HEK293 (cell line): ENCODE measurements at regions not wholly inside any gene's neighbourhood (a gene's known extent, or its start where the extent isn't known, plus 50 kb on each side); places are given as distances from the start of the nearest gene placed in this dataset.

Experiments used
- CTCF ChIA-PET: fragments of 350-600 bp; formaldehyde crosslinking; extraction: SDS; loops from one replicate; lab custom pipeline; 2021; ENCODE audit warnings: antibody characterized with exemption; lab: Yijun Ruan, JAX
- POLR2A ChIA-PET: fragments of 300-600 bp; formaldehyde crosslinking; extraction: SDS; loops from one replicate; lab custom pipeline; 2020; ENCODE audit warnings: antibody characterized with exemption, inconsistent platforms; lab: Yijun Ruan, JAX
- H3K27ac ChIP-seq: fragments of 200-500 bp; sonication (Bioruptor generic); 2 replicates; pipeline ENCODE4 v1.5.1; 2014; ENCODE audit warnings: low read depth, low read length, control low read depth, inconsistent platforms; ENCODE audit errors: extremely low read depth
- H3K36me3 ChIP-seq, 2 experiments: fragments of 200-500 bp in 1 of 2; sonication (Bioruptor generic) in 1 of 2; 1 replicate in 1 of 2; 2 replicates in 1 of 2; pipeline ENCODE4 v1.5.1; 2014 to 2017; ENCODE audit warnings: inconsistent platforms in 2 of 2, low read length in 2 of 2; ENCODE audit not compliant: control insufficient read depth in 2 of 2, insufficient read depth in 1 of 2
- H3K4me1 ChIP-seq: fragments of 200-500 bp; sonication (Bioruptor generic); 2 replicates; pipeline ENCODE4 v1.5.1; 2014; ENCODE audit warnings: mild to moderate bottlenecking, low read length, inconsistent platforms; ENCODE audit not compliant: control insufficient read depth, insufficient read depth
- H3K4me3 ChIP-seq: 2 replicates; pipeline ENCODE4 v1.5.1; 2011; ENCODE audit warnings: low read depth, mild to moderate bottlenecking, control low read depth, low read length, moderate library complexity
- H3K9me3 ChIP-seq: fragments of 200-500 bp; sonication (Bioruptor generic); 2 replicates; pipeline ENCODE4 v1.5.1; 2014; ENCODE audit warnings: low read depth, low read length, inconsistent platforms; ENCODE audit not compliant: control insufficient read depth, insufficient read depth
- GLI2 ChIP-seq: fragments of 450-650 bp; formaldehyde crosslinking; IDR thresholded peaks from 2 replicates; pipeline ENCODE4; 2017; ENCODE audit warnings: missing biosample characterization, missing genetic modification characterization, low read depth, borderline replicate concordance
- GLI4 ChIP-seq: fragments of 450-650 bp; formaldehyde crosslinking; IDR thresholded peaks from 2 replicates; pipeline ENCODE4 v1.5.1; 2016; ENCODE audit warnings: missing biosample characterization, missing genetic modification characterization
- IKZF3 ChIP-seq: fragments of 450-650 bp; IDR thresholded peaks from 2 replicates; pipeline ENCODE4 v1.5.0; 2018; ENCODE audit warnings: missing biosample characterization, mild to moderate bottlenecking, missing genetic modification characterization, moderate library complexity
- OVOL3 ChIP-seq: fragments of 450-650 bp; formaldehyde crosslinking; IDR thresholded peaks from 2 replicates; pipeline ENCODE4 v1.5.1; 2016; ENCODE audit warnings: missing biosample characterization, missing genetic modification characterization
- PBX3 ChIP-seq: sonication (generic); formaldehyde crosslinking; IDR thresholded peaks from 2 replicates; pipeline ENCODE4 v1.8.1; 2022; ENCODE audit warnings: mild to moderate bottlenecking, moderate library complexity, missing genetic modification reagents
- SP3 ChIP-seq: fragments of 450-650 bp; formaldehyde crosslinking; IDR thresholded peaks from 2 replicates; pipeline ENCODE4 v1.5.1; 2016; ENCODE audit warnings: missing biosample characterization, missing genetic modification characterization
- ZBTB17 ChIP-seq: fragments of 450-650 bp; formaldehyde crosslinking; IDR thresholded peaks from 2 replicates; pipeline ENCODE4 v1.5.1; 2016; ENCODE audit warnings: missing biosample characterization, missing genetic modification characterization
- ZNF140 ChIP-seq: fragments of 450-650 bp; formaldehyde crosslinking; IDR thresholded peaks from 2 replicates; pipeline ENCODE4 v1.5.1; 2016; ENCODE audit warnings: missing biosample characterization, missing genetic modification characterization
- ZNF174 ChIP-seq: fragments of 450-650 bp; formaldehyde crosslinking; IDR thresholded peaks from 2 replicates; pipeline ENCODE4 v1.5.0; 2017; ENCODE audit warnings: missing biosample characterization, mild to moderate bottlenecking, missing genetic modification characterization
- ZNF248 ChIP-seq: fragments of 450-650 bp; formaldehyde crosslinking; IDR thresholded peaks from 2 replicates; pipeline ENCODE4 v1.5.1; 2017; ENCODE audit warnings: missing biosample characterization, missing genetic modification characterization
- ZNF266 ChIP-seq: fragments of 450-650 bp; formaldehyde crosslinking; IDR thresholded peaks from 2 replicates; pipeline ENCODE4 v1.5.1; 2016; ENCODE audit warnings: missing biosample characterization, missing genetic modification characterization, low read depth
- ZNF274 ChIP-seq, 2 experiments: fragments of 200-500 bp in 1 of 2; fragments of 450-650 bp in 1 of 2; sonication (Bioruptor generic) in 1 of 2; formaldehyde crosslinking in 1 of 2; IDR thresholded peaks; 2 replicates each; pipeline versions ENCODE4 v1.5.1 to v1.6.1; 2014 to 2016; ENCODE audit warnings: borderline replicate concordance in 1 of 2, inconsistent platforms in 1 of 2, low read length in 1 of 2, missing biosample characterization in 1 of 2, missing genetic modification characterization in 1 of 2
- ZNF280C ChIP-seq: fragments of 450-650 bp; formaldehyde crosslinking; IDR thresholded peaks from 2 replicates; pipeline ENCODE4 v1.5.1; 2016; ENCODE audit warnings: missing biosample characterization, missing genetic modification characterization
- ZNF423 ChIP-seq: fragments of 450-650 bp; formaldehyde crosslinking; IDR thresholded peaks from 2 replicates; pipeline ENCODE4 v1.5.1; 2016; ENCODE audit warnings: missing biosample characterization, missing genetic modification characterization
- ZNF518A ChIP-seq: fragments of 450-650 bp; formaldehyde crosslinking; conservative IDR thresholded peaks from 2 replicates; pipeline ENCODE4 v1.5.1; 2016; ENCODE audit warnings: low read depth, missing biosample characterization, missing genetic modification characterization
- ZNF555 ChIP-seq: fragments of 450-650 bp; formaldehyde crosslinking; conservative IDR thresholded peaks from 2 replicates; pipeline ENCODE4 v1.5.1; 2017; ENCODE audit warnings: missing biosample characterization, mild to moderate bottlenecking, missing genetic modification characterization, inconsistent platforms
- ZNF560 ChIP-seq: fragments of 450-650 bp; formaldehyde crosslinking; IDR thresholded peaks from 2 replicates; pipeline ENCODE4 v1.5.1; 2017; ENCODE audit warnings: missing biosample characterization, missing genetic modification characterization, borderline replicate concordance
- ZNF571 ChIP-seq: fragments of 450-650 bp; formaldehyde crosslinking; IDR thresholded peaks from 2 replicates; pipeline ENCODE4 v1.5.0; 2017; ENCODE audit warnings: missing biosample characterization, missing genetic modification characterization
- ZNF629 ChIP-seq: fragments of 450-650 bp; formaldehyde crosslinking; IDR thresholded peaks from 2 replicates; pipeline ENCODE4 v1.5.1; 2017; ENCODE audit warnings: missing biosample characterization, missing genetic modification characterization
- ZNF776 ChIP-seq: fragments of 450-650 bp; formaldehyde crosslinking; IDR thresholded peaks from 2 replicates; pipeline ENCODE4 v1.5.0; 2017; ENCODE audit warnings: missing biosample characterization, missing genetic modification characterization, borderline replicate concordance
- ZNF777 ChIP-seq: fragments of 450-650 bp; formaldehyde crosslinking; IDR thresholded peaks from 2 replicates; pipeline ENCODE4 v1.5.1; 2017; ENCODE audit warnings: missing biosample characterization, missing genetic modification characterization, borderline replicate concordance
- ZSCAN18 ChIP-seq: fragments of 450-650 bp; formaldehyde crosslinking; IDR thresholded peaks from 2 replicates; pipeline ENCODE4 v1.5.1; 2016; ENCODE audit warnings: missing biosample characterization, missing genetic modification characterization
- ZSCAN30 ChIP-seq: fragments of 450-650 bp; IDR thresholded peaks from 2 replicates; pipeline ENCODE4 v1.5.1; 2018; ENCODE audit warnings: missing biosample characterization, mild to moderate bottlenecking, missing genetic modification characterization, moderate library complexity
- ZSCAN4 ChIP-seq: fragments of 450-650 bp; formaldehyde crosslinking; IDR thresholded peaks from 2 replicates; pipeline ENCODE4 v1.5.1; 2017; ENCODE audit warnings: missing biosample characterization, missing genetic modification characterization

- no peak for TF ChIP-seq ZNF518A (tag by site-specific recombination)
- no peak for TF ChIP-seq ZNF423 (tag by site-specific recombination)
- TF ChIP-seq ZSCAN18 (tag by site-specific recombination): no peak
- TF ChIP-seq ZNF266: no peak
- TF ChIP-seq PBX3 (CRISPR knock-in tag): no peak
- no peak for TF ChIP-seq ZNF248
- TF ChIP-seq OVOL3 (tag by site-specific recombination): no peak
- no peak for TF ChIP-seq ZBTB17 (tag by site-specific recombination)
- TF ChIP-seq ZSCAN30: no peak
- no peak for TF ChIP-seq ZNF776
- no peak for TF ChIP-seq ZNF174 (tag by site-specific recombination)
- TF ChIP-seq ZNF629 (tag by site-specific recombination): no peak
- no peak for TF ChIP-seq IKZF3
- no peak for TF ChIP-seq ZNF571 (tag by site-specific recombination)
Observed at GRCh38 chr12:82009524-82009923, 250.4 kb upstream of the PPFIA2 start (continued).

GRCh38 chr12:82008251-82008650, 249.1 kb upstream of the PPFIA2 start:
- POLR2A ChIA-PET: no interaction called here
- no peak overlapping the region for H3K27ac ChIP-seq
- H3K4me3 ChIP-seq: no peak overlapping the region
- H3K36me3 ChIP-seq: no peaks in the 10 kb centered on the region
- no peaks in the 10 kb centered on the region for H3K9me3 ChIP-seq
- H3K4me1 ChIP-seq: no peaks in the 10 kb centered on the region
- CTCF ChIA-PET: no interaction called here
- TF ChIP-seq ZNF571 (tag by site-specific recombination) (no peak), GLI4 (tag by site-specific recombination) (no peak), ZNF140 (tag by site-specific recombination) (no peak), GLI2 (tag by site-specific recombination) (no peak), ZNF560 (tag by site-specific recombination) (no peak), ZNF280C (tag by site-specific recombination) (no peak), ZNF274 (IDR thresholded peaks at IDR 0.05; ENCODE audit: low read length) (no peak), ZNF274 (tag by site-specific recombination; IDR thresholded peaks at IDR 0.05; ENCODE audit: borderline replicate concordance) (no peak), ZNF777 (tag by site-specific recombination) (no peak), SP3 (tag by site-specific recombination) (no peak), ZNF555 (tag by site-specific recombination) (no peak), ZSCAN4 (tag by site-specific recombination) (no peak)
